Stimulated activated CD8-positive, alpha-beta memory T cell treated with anti-CD3 and anti-CD28 coated beads, Interleukin-7, amount 100 ng/mL, for 1 hour (primary cell): ENCODE measurements at regions not wholly inside any gene's neighbourhood (a gene's known extent, or its start where the extent isn't known, plus 50 kb on each side); places are given as distances from the start of the nearest gene placed in this dataset.

Source experiments
- DNase-seq, 2 donors: peaks; one replicate each; pipeline ENCODE4 v3.0.0-alpha.2; 2020; ENCODE audit warnings: low read depth in 2 of 2

GRCh38 chr1:29651684-29652665 is 415.7 kb downstream of the PTPRU start:
- DNase-seq, result no peak

GRCh38 chr1:29651246-29651645 is 414.9 kb downstream of the PTPRU start:
- DNase-seq, result no peak

GRCh38 chr1:29650476-29650875 is 414.2 kb downstream of the PTPRU start:
- no peak for DNase-seq

GRCh38 chr1:29650041-29650400 is 413.7 kb downstream of the PTPRU start:
- DNase-seq, result no peak

GRCh38 chr1:29649189-29650040 is 413.1 kb downstream of the PTPRU start:
- no peak for DNase-seq

- DNase-seq, result no peak
These were observed 412.5 kb downstream of the PTPRU start for GRCh38 chr1:29648798-29649188.

GRCh38 chr1:29648026-29648425 is 411.7 kb downstream of the PTPRU start:
- DNase-seq, result no peak

GRCh38 chr1:29647581-29647980 is 411.3 kb downstream of the PTPRU start:
- no peak for DNase-seq

GRCh38 chr1:29646161-29646775 is 409.9 kb downstream of the PTPRU start:
- no peak for DNase-seq

- no peak for DNase-seq
These were observed 409.3 kb downstream of the PTPRU start for GRCh38 chr1:29645586-29645985.

- DNase-seq, result no peak
These were observed 408.5 kb downstream of the PTPRU start for GRCh38 chr1:29644812-29645211.

GRCh38 chr1:29643838-29644440 is 407.6 kb downstream of the PTPRU start:
- DNase-seq, result no peak

GRCh38 chr1:29643281-29643680 is 407.0 kb downstream of the PTPRU start:
- DNase-seq, result no peak

GRCh38 chr1:29642519-29642918 is 406.2 kb downstream of the PTPRU start:
- DNase-seq, result no peak

- no peak for DNase-seq
These were observed 405.6 kb downstream of the PTPRU start for GRCh38 chr1:29641921-29642320.

GRCh38 chr1:29640428-29640785 is 404.1 kb downstream of the PTPRU start:
- no peak for DNase-seq

- DNase-seq, result no peak
These were observed 403.6 kb downstream of the PTPRU start for GRCh38 chr1:29639741-29640427.

GRCh38 chr1:29639156-29639736 is 402.9 kb downstream of the PTPRU start:
- DNase-seq, result no peak

- no peak for DNase-seq
These were observed 402.0 kb downstream of the PTPRU start for GRCh38 chr1:29638281-29638680.

- DNase-seq, result no peak
These were observed 400.6 kb downstream of the PTPRU start for GRCh38 chr1:29636936-29637335.
